ENCODE measurements at regions not wholly inside any gene's neighbourhood (a gene's known extent, or its start where the extent isn't known, plus 50 kb on each side); places are given as distances from the start of the nearest gene placed in this dataset.

GRCh38 chr1:192104128-192104527, 54.1 kb upstream of the RGS18 start:
- Histone ChIP-seq H3K36me3 (ENCODE audit: control insufficient read depth in 2 of 2, insufficient read depth in 2 of 2, low read length in 1 of 2) (no peaks in the 10 kb centered on the region), H3K4me3 (no peak overlapping the region), H3K27ac (ENCODE audit: control insufficient read depth, insufficient read depth) (no peak overlapping the region), H3K79me2 (ENCODE audit: control insufficient read depth, insufficient read depth, low read length) (no peaks in the 10 kb centered on the region), H3K9ac (ENCODE audit: control insufficient read depth, insufficient read depth, low read length) (no peak overlapping the region), H3K4me2 (ENCODE audit: control insufficient read depth, insufficient read depth) (no peak overlapping the region), H4K20me1 (ENCODE audit: control insufficient read depth, insufficient read depth) (no peaks in the 10 kb centered on the region), H2AFZ (ENCODE audit: control insufficient read depth, low read depth, low read length) (no peak overlapping the region), H3K27me3 (replicated peaks in 1 of 2; ENCODE audit: control insufficient read depth in 2 of 2, insufficient read depth in 2 of 2, low read length in 1 of 2) (no peaks in the 10 kb centered on the region), H3K4me1 (ENCODE audit: control insufficient read depth, insufficient read depth, low read length) (no peaks in the 10 kb centered on the region), H3K9me3 (replicated peaks; ENCODE audit: control insufficient read depth, insufficient read depth, low read length) (no peaks in the 10 kb centered on the region)
- intact Hi-C loops (cut with micrococcal nuclease; ENCODE audit: unreplicated experiment) = no loop called here
- no peak for ATAC-seq
- POLR2A ChIA-PET = no interaction called here
- FAIRE-seq = no peak
- no peak for DNase-seq (ENCODE audit: low read depth, low spot score)
- in situ Hi-C loops (cut with MboI) = no loop called here
- BruUV-seq (replicated peaks) = no TSS peak
- CTCF ChIA-PET = no interaction called here
- RAD21 ChIA-PET (ENCODE audit: unreplicated experiment) = no interaction called here
- SMC1A ChIA-PET (ENCODE audit: uncharacterized antibody, unreplicated experiment) = no interaction called here
- TF ChIP-seq MEF2B (IDR thresholded peaks at IDR 0.05; ENCODE audit: partially characterized antibody, poor library complexity, severe bottlenecking) (no peak), STAT3 (IDR thresholded peaks at IDR 0.05; ENCODE audit: low read depth, low read length) (no peak), SMC3 (IDR thresholded peaks at IDR 0.05; ENCODE audit: borderline replicate concordance, low read length) (no peak), NRF1 (conservative IDR thresholded peaks at IDR 0.05; ENCODE audit: low read depth, low read length) (no peak), ESRRA (IDR thresholded peaks at IDR 0.05; ENCODE audit: low read length) (no peak), SMAD1 (IDR thresholded peaks at IDR 0.05; ENCODE audit: low read depth, partially characterized antibody) (no peak), ZNF217 (IDR thresholded peaks at IDR 0.05) (no peak), POU2F2 (IDR thresholded peaks at IDR 0.05; ENCODE audit: borderline replicate concordance, low read depth, low read length) (no peak), STAT1 (conservative IDR thresholded peaks at IDR 0.05) (no peak), TCF3 (IDR thresholded peaks at IDR 0.05; ENCODE audit: borderline replicate concordance, insufficient read depth, low read depth, low read length) (no peak), POLR2A (IDR thresholded peaks at IDR 0.05; ENCODE audit: low read depth, low read length) (no peak), SUZ12 (IDR thresholded peaks at IDR 0.05; ENCODE audit: unreplicated experiment) (no peak), YY1 (IDR thresholded peaks at IDR 0.05; ENCODE audit: low read depth, low read length) (no peak), USF2 (IDR thresholded peaks at IDR 0.05; ENCODE audit: borderline replicate concordance, low read depth, low read length) (no peak)
- TF ChIP-seq, protein P1, sequence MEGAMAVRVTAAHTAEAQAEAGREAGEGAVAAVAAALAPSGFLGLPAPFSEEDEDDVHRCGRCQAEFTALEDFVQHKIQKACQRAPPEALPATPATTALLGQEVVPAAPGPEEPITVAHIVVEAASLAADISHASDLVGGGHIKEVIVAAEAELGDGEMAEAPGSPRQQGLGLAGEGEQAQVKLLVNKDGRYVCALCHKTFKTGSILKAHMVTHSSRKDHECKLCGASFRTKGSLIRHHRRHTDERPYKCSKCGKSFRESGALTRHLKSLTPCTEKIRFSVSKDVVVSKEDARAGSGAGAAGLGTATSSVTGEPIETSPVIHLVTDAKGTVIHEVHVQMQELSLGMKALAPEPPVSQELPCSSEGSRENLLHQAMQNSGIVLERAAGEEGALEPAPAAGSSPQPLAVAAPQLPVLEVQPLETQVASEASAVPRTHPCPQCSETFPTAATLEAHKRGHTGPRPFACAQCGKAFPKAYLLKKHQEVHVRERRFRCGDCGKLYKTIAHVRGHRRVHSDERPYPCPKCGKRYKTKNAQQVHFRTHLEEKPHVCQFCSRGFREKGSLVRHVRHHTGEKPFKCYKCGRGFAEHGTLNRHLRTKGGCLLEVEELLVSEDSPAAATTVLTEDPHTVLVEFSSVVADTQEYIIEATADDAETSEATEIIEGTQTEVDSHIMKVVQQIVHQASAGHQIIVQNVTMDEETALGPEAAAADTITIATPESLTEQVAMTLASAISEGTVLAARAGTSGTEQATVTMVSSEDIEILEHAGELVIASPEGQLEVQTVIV (IDR thresholded peaks at IDR 0.05; ENCODE audit: borderline replicate concordance, partially characterized antibody) = no peak
- TF ChIP-seq, protein P2, sequence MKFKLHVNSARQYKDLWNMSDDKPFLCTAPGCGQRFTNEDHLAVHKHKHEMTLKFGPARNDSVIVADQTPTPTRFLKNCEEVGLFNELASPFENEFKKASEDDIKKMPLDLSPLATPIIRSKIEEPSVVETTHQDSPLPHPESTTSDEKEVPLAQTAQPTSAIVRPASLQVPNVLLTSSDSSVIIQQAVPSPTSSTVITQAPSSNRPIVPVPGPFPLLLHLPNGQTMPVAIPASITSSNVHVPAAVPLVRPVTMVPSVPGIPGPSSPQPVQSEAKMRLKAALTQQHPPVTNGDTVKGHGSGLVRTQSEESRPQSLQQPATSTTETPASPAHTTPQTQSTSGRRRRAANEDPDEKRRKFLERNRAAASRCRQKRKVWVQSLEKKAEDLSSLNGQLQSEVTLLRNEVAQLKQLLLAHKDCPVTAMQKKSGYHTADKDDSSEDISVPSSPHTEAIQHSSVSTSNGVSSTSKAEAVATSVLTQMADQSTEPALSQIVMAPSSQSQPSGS (IDR thresholded peaks at IDR 0.05; ENCODE audit: low read length) = no peak
- TF ChIP-seq, protein P3, sequence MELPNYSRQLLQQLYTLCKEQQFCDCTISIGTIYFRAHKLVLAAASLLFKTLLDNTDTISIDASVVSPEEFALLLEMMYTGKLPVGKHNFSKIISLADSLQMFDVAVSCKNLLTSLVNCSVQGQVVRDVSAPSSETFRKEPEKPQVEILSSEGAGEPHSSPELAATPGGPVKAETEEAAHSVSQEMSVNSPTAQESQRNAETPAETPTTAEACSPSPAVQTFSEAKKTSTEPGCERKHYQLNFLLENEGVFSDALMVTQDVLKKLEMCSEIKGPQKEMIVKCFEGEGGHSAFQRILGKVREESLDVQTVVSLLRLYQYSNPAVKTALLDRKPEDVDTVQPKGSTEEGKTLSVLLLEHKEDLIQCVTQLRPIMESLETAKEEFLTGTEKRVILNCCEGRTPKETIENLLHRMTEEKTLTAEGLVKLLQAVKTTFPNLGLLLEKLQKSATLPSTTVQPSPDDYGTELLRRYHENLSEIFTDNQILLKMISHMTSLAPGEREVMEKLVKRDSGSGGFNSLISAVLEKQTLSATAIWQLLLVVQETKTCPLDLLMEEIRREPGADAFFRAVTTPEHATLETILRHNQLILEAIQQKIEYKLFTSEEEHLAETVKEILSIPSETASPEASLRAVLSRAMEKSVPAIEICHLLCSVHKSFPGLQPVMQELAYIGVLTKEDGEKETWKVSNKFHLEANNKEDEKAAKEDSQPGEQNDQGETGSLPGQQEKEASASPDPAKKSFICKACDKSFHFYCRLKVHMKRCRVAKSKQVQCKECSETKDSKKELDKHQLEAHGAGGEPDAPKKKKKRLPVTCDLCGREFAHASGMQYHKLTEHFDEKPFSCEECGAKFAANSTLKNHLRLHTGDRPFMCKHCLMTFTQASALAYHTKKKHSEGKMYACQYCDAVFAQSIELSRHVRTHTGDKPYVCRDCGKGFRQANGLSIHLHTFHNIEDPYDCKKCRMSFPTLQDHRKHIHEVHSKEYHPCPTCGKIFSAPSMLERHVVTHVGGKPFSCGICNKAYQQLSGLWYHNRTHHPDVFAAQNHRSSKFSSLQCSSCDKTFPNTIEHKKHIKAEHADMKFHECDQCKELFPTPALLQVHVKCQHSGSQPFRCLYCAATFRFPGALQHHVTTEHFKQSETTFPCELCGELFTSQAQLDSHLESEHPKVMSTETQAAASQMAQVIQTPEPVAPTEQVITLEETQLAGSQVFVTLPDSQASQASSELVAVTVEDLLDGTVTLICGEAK (IDR thresholded peaks at IDR 0.05; ENCODE audit: borderline replicate concordance) = no peak

Data from GM12878 (cell line).